H1 (cell line): ENCODE measurements at regions not wholly inside any gene's neighbourhood (a gene's known extent, or its start where the extent isn't known, plus 50 kb on each side); places are given as distances from the start of the nearest gene placed in this dataset.

Experiments
- CTCF ChIA-PET: fragments of 300-600 bp; sonication (Branson Sonifier 250); formaldehyde crosslinking; loops from one replicate; lab custom pipeline; 2021; ENCODE audit not compliant: partially characterized antibody; lab: Charles Lee
- POLR2A ChIA-PET: fragments of 300-600 bp; sonication (Branson Sonifier 250); formaldehyde crosslinking; loops from one replicate; lab custom pipeline; 2021; ENCODE audit warnings: inconsistent platforms; ENCODE audit not compliant: partially characterized antibody; lab: Charles Lee
- DNase-seq, 2 experiments: peaks; one replicate each; pipeline versions ENCODE4 v3.0.0 to v3.0.0-alpha.2; 2010 to 2022; ENCODE audit warnings: low spot score in 2 of 2, low read depth in 1 of 2, mixed read lengths in 1 of 2
- FAIRE-seq: peaks from 2 replicates; lab custom pipeline; 2011; peaks lifted over from hg19 to GRCh38; lab: Jason Lieb, UNC
- H2AFZ ChIP-seq: 2 replicates; pipeline ENCODE4 v1.8.1; 2012; ENCODE audit warnings: low read length, inconsistent platforms
- H2AK5ac ChIP-seq: 2 replicates; pipeline ENCODE4 v1.6.1; 2013; ENCODE audit warnings: low read depth, low read length
- H2BK120ac ChIP-seq: replicated peaks from 2 replicates; pipeline ENCODE3; 2013; ENCODE audit warnings: low read depth, low read length, inconsistent platforms
- H2BK12ac ChIP-seq: 2 replicates; pipeline ENCODE4 v1.6.1; 2013; ENCODE audit warnings: low read depth, low read length
- H2BK15ac ChIP-seq: 2 replicates; pipeline ENCODE4 v1.6.1; 2013; ENCODE audit warnings: low read length
- H2BK20ac ChIP-seq: 2 replicates; pipeline ENCODE4 v1.6.1; 2013; ENCODE audit warnings: low read length
- H2BK5ac ChIP-seq: 2 replicates; pipeline ENCODE4 v1.6.1; 2013; ENCODE audit warnings: low read depth, low read length
- H3K14ac ChIP-seq: 2 replicates; pipeline ENCODE4 v1.6.1; 2013; ENCODE audit warnings: inconsistent platforms; ENCODE audit not compliant: insufficient read length
- H3K18ac ChIP-seq: 2 replicates; pipeline ENCODE4 v1.6.1; 2013; ENCODE audit warnings: low read length; ENCODE audit errors: extremely low read depth
- H3K23ac ChIP-seq: 2 replicates; pipeline ENCODE4 v1.6.1; 2013; ENCODE audit warnings: inconsistent platforms; ENCODE audit not compliant: insufficient read length
- H3K23me2 ChIP-seq: 2 replicates; pipeline ENCODE4 v1.6.1; 2013; ENCODE audit warnings: low read depth, low read length
- H3K27ac ChIP-seq: 2 replicates; pipeline ENCODE4 v1.6.1; 2011; ENCODE audit warnings: low read depth, low read length, inconsistent platforms
- H3K27me3 ChIP-seq, 4 experiments: replicated peaks in 1 of 4; 1 replicate in 1 of 4; 2 replicates in 3 of 4; pipeline versions ENCODE4 v1.6.1 to v1.8.1; 2011 to 2013; ENCODE audit warnings: low read length in 3 of 4, mild to moderate bottlenecking in 3 of 4, inconsistent platforms in 2 of 4, mixed read lengths in 2 of 4, moderate library complexity in 1 of 4; ENCODE audit not compliant: control insufficient read depth in 3 of 4, insufficient read depth in 3 of 4; ENCODE audit errors: extremely low read depth in 1 of 4
- H3K36me3 ChIP-seq, 4 experiments: 2 replicates each; pipeline versions ENCODE4 v1.6.1 to v1.8.1; 2011 to 2013; ENCODE audit warnings: mild to moderate bottlenecking in 4 of 4, low read length in 3 of 4, moderate library complexity in 2 of 4, control low read depth in 1 of 4, inconsistent platforms in 1 of 4; ENCODE audit not compliant: insufficient read depth in 4 of 4, control insufficient read depth in 2 of 4
- H3K4ac ChIP-seq: replicated peaks from 2 replicates; pipeline ENCODE3; 2013; ENCODE audit warnings: low read length, low read depth, mixed read lengths, inconsistent platforms; ENCODE audit not compliant: insufficient read length
- H3K4me1 ChIP-seq, 4 experiments: replicated peaks in 1 of 4; 1 replicate in 1 of 4; 2 replicates in 3 of 4; pipeline versions ENCODE4 v1.6.1 to v1.8.1; 2011 to 2013; ENCODE audit warnings: low read length in 3 of 4, inconsistent platforms in 2 of 4, mixed read lengths in 1 of 4; ENCODE audit not compliant: insufficient read depth in 4 of 4, control insufficient read depth in 3 of 4
- H3K4me2 ChIP-seq, 2 experiments: 2 replicates each; pipeline versions ENCODE4 v1.6.1 to v1.8.1; 2011 to 2013; ENCODE audit warnings: low read depth in 2 of 2, low read length in 2 of 2, control low read depth in 1 of 2, inconsistent platforms in 1 of 2, mild to moderate bottlenecking in 1 of 2; ENCODE audit not compliant: insufficient read depth in 1 of 2
- H3K4me3 ChIP-seq, 4 experiments: fragments of 200-600, 300-600 bp in 1 of 4; sonication (generic), shearing (Covaris generic), sonication (Bioruptor Twin) in 1 of 4; 2 replicates each; pipeline versions ENCODE4 v1.5.1 to v1.8.1; 2011 to 2016; ENCODE audit warnings: low read length in 4 of 4, low read depth in 3 of 4, control low read depth in 2 of 4, inconsistent platforms in 2 of 4, mild to moderate bottlenecking in 2 of 4, mixed read lengths in 1 of 4, moderate library complexity in 1 of 4; ENCODE audit not compliant: insufficient read depth in 2 of 4; ENCODE audit errors: extremely low read depth in 1 of 4
- H3K56ac ChIP-seq: replicated peaks from 2 replicates; pipeline ENCODE3; 2013; ENCODE audit warnings: low read depth, mild to moderate bottlenecking, mixed read lengths, low read length, inconsistent platforms; ENCODE audit not compliant: insufficient read length
- H3K79me1 ChIP-seq: 2 replicates; pipeline ENCODE4 v1.6.1; 2013; ENCODE audit warnings: low read depth, low read length, control low read depth
- H3K79me2 ChIP-seq, 2 experiments: 2 replicates each; pipeline versions ENCODE4 v1.6.1 to v1.8.1; 2012 to 2013; ENCODE audit warnings: low read length in 2 of 2, mild to moderate bottlenecking in 2 of 2, inconsistent platforms in 1 of 2; ENCODE audit not compliant: insufficient read depth in 2 of 2, control insufficient read depth in 1 of 2
- H3K9ac ChIP-seq, 4 experiments: replicated peaks in 1 of 4; 1 replicate in 1 of 4; 2 replicates in 3 of 4; pipeline versions ENCODE4 v1.6.1 to v1.8.1; 2011 to 2013; ENCODE audit warnings: low read depth in 3 of 4, low read length in 3 of 4, control low read depth in 2 of 4, mild to moderate bottlenecking in 2 of 4, moderate library complexity in 2 of 4, inconsistent platforms in 1 of 4; ENCODE audit errors: extremely low read depth in 1 of 4
- H3K9me3 ChIP-seq, 2 experiments: 2 replicates each; pipeline versions ENCODE4 v1.6.1 to v1.8.1; 2012 to 2013; ENCODE audit warnings: mild to moderate bottlenecking in 2 of 2, moderate library complexity in 2 of 2, control low read depth in 1 of 2, inconsistent platforms in 1 of 2, low read depth in 1 of 2, low read length in 1 of 2, mixed read lengths in 1 of 2; ENCODE audit not compliant: insufficient read depth in 2 of 2
- H4K20me1 ChIP-seq, 2 experiments: replicated peaks in 1 of 2; 2 replicates each; pipeline versions ENCODE3 to v1.8.1; 2011 to 2013; ENCODE audit warnings: inconsistent platforms in 2 of 2, low read length in 2 of 2, mild to moderate bottlenecking in 1 of 2; ENCODE audit not compliant: insufficient read depth in 2 of 2, control insufficient read depth in 1 of 2
- H4K5ac ChIP-seq: 2 replicates; pipeline ENCODE4 v1.6.1; 2013; ENCODE audit warnings: low read length, low read depth, mixed read lengths, inconsistent platforms; ENCODE audit not compliant: insufficient read length
- H4K8ac ChIP-seq: 2 replicates; pipeline ENCODE4 v1.8.0; 2013; ENCODE audit warnings: mild to moderate bottlenecking, moderate library complexity, low read length, inconsistent platforms; ENCODE audit not compliant: insufficient read depth; ENCODE audit errors: extremely low read depth
- H4K91ac ChIP-seq: replicated peaks from 2 replicates; pipeline ENCODE3; 2013; ENCODE audit warnings: low read length, mixed read lengths, inconsistent platforms; ENCODE audit not compliant: insufficient read length
- BRCA1 ChIP-seq: IDR thresholded peaks from 2 replicates; pipeline ENCODE4 v1.6.1; 2012; ENCODE audit warnings: low read depth, low read length, improper control_type of control experiment
- CBX8 ChIP-seq: fragments of 300-800, 300-1000 bp; sonication (generic); IDR thresholded peaks from 2 replicates; pipeline ENCODE4 v1.7.1; 2016; ENCODE audit warnings: low read depth, low read length, borderline replicate concordance
- CHD1 ChIP-seq: IDR thresholded peaks from 2 replicates; pipeline ENCODE4 v1.6.1; 2012; ENCODE audit warnings: low read depth, low read length, improper control_type of control experiment
- CTBP2 ChIP-seq: IDR thresholded peaks from 2 replicates; pipeline ENCODE4 v1.7.0; 2011; ENCODE audit warnings: borderline replicate concordance, mild to moderate bottlenecking, moderate library complexity, mixed read lengths, low read length; ENCODE audit not compliant: insufficient read depth, insufficient read length
- GTF2F1 ChIP-seq: IDR thresholded peaks from 2 replicates; pipeline ENCODE4 v1.6.1; 2012; ENCODE audit warnings: low read depth, low read length, improper control_type of control experiment, borderline replicate concordance
- KDM1A ChIP-seq: fragments of 200-600, 300-600 bp; sonication (generic); IDR thresholded peaks from 2 replicates; pipeline ENCODE4 v1.7.1; 2016; ENCODE audit warnings: mild to moderate bottlenecking, low read length, borderline replicate concordance
- RXRA ChIP-seq: IDR thresholded peaks from 2 replicates; pipeline ENCODE4 v1.6.1; 2011; ENCODE audit warnings: low read depth, mild to moderate bottlenecking, low read length, moderate library complexity; ENCODE audit not compliant: insufficient read depth
- SIN3A ChIP-seq, 2 experiments: IDR thresholded peaks in 1 of 2; conservative IDR thresholded peaks in 1 of 2; 2 replicates each; pipeline ENCODE4 v1.6.1; 2011 to 2012; ENCODE audit warnings: low read length in 2 of 2, improper control_type of control experiment in 1 of 2, low read depth in 1 of 2, mild to moderate bottlenecking in 1 of 2
- TAF7 ChIP-seq: optimal IDR thresholded peaks from 2 replicates; pipeline ENCODE3; 2011; ENCODE audit warnings: low read depth, mild to moderate bottlenecking, inconsistent platforms, low read length, moderate library complexity, borderline replicate concordance
- WGBS, 2 experiments: shearing (Covaris generic) in 1 of 2; methylation state at CpG; one replicate each; pipeline versions ENCODE4 v1.1.6 to v1.1.7; 2013 to 2015; ENCODE audit warnings: low lambda C conversion rate in 2 of 2, mixed read lengths in 2 of 2, inconsistent platforms in 1 of 2, low coverage in 1 of 2, missing lambda C conversion rate in 1 of 2; ENCODE audit not compliant: insufficient replicate concordance in 2 of 2, insufficient coverage in 1 of 2, insufficient read length in 1 of 2; ENCODE audit errors: extremely low coverage in 1 of 2, missing lambda C conversion rate in 1 of 2; 5-methylcytosine and 5-hydroxymethylcytosine counted together
- TF ChIP-seq, protein P1 (sequence below), 3 experiments: IDR thresholded peaks; 1 replicate in 2 of 3; 2 replicates in 1 of 3; pipeline versions ENCODE4 v1.5.1 to v1.6.1; 2011; ENCODE audit warnings: low read length in 3 of 3, mild to moderate bottlenecking in 3 of 3, inconsistent platforms in 2 of 3, low read depth in 1 of 3, moderate library complexity in 1 of 3; ENCODE audit not compliant: insufficient read depth in 1 of 3; ENCODE audit errors: control extremely low read depth in 1 of 3
- TF ChIP-seq, protein P2 (sequence below): IDR thresholded peaks from 2 replicates; pipeline ENCODE4 v1.6.1; 2012; ENCODE audit warnings: inconsistent platforms

DNA sequence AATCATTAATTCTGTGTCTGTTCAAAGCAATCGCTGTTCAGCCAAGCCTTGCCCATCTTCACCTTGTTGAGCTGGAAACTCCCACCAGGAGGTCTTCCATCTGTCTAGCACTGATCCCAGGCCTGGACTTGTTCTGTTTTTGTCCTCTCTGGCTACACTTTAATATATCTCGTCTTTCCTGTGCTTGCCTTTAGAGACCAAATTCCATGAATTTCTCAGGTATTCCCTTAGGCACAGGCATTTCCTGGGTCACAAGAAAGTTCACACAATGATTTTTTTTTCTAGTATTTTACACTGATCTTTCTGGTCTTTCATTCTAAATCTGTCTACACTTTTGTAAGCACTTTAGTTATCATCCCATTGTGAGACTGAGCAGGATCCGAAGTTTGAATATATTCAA lies 116.4 kb upstream of the CCND2 start:
- Histone ChIP-seq H2AFZ (no peak overlapping the region), H3K14ac (no peak overlapping the region), H3K23ac (no peak overlapping the region), H3K4me1 (peaks cover 0 to 5% (median 3%) of the 10 kb centered on the region in 4 experiments; a peak in 4 of 7 replicates), H3K27ac (no peak overlapping the region), H4K5ac (no peak overlapping the region), H3K4me2 (no peak overlapping the region), H3K79me2 (no peaks in the 10 kb centered on the region), H2BK5ac (peak overlapping the region; percentile 27; the same call in 1 of the 2 replicates), H2BK15ac (no peak overlapping the region), H2BK20ac (no peak overlapping the region), H3K36me3 (no peaks in the 10 kb centered on the region), H3K23me2 (no peaks in the 10 kb centered on the region), H2BK12ac (no peak overlapping the region), H2BK120ac (no peak overlapping the region), H3K79me1 (no peaks in the 10 kb centered on the region), H4K8ac (no peak overlapping the region), H4K20me1 (no peaks in the 10 kb centered on the region), H2AK5ac (no peak overlapping the region), H3K9ac (no peak overlapping the region), H4K91ac (no peak overlapping the region), H3K4ac (no peak overlapping the region), H3K56ac (no peak overlapping the region), H3K9me3 (no peaks in the 10 kb centered on the region), H3K4me3 (no peak overlapping the region), H3K18ac (no peak overlapping the region), H3K27me3 (no peaks in the 10 kb centered on the region)
- FAIRE-seq (no peak), DNase-seq (no peak)
- WGBS, 2 experiments, result 79% methylated on average over 3 of the region's 3 CpGs; no CpG with 5 or more reads in 1 of the 2 experiments
- POLR2A ChIA-PET, result interaction anchor here (0.6 to 1.6 kb wide), 7 partner anchors 8 to 159 kb away, joined by 3 to 12 read pairs (median 3); partner anchors contain the start of gene CCND2
- CTCF ChIA-PET, result interaction anchor here (0.9 to 1.7 kb wide), 4 partner anchors 10 to 119 kb away, joined by 3 to 4 read pairs (median 4); no protein-coding TSS in a partner anchor
- TF ChIP-seq CHD1 (no peak), SIN3A (conservative IDR thresholded peaks at IDR 0.05 in 1 of 2, IDR thresholded peaks at IDR 0.05 in 1 of 2; ENCODE audit: low read depth in 1 of 2, low read length in 2 of 2) (no peak), TAF7 (no peak), RXRA (no peak), GTF2F1 (no peak), CTBP2 (no peak), BRCA1 (no peak), CBX8 (no peak), KDM1A (no peak)
- TF ChIP-seq, protein P1, sequence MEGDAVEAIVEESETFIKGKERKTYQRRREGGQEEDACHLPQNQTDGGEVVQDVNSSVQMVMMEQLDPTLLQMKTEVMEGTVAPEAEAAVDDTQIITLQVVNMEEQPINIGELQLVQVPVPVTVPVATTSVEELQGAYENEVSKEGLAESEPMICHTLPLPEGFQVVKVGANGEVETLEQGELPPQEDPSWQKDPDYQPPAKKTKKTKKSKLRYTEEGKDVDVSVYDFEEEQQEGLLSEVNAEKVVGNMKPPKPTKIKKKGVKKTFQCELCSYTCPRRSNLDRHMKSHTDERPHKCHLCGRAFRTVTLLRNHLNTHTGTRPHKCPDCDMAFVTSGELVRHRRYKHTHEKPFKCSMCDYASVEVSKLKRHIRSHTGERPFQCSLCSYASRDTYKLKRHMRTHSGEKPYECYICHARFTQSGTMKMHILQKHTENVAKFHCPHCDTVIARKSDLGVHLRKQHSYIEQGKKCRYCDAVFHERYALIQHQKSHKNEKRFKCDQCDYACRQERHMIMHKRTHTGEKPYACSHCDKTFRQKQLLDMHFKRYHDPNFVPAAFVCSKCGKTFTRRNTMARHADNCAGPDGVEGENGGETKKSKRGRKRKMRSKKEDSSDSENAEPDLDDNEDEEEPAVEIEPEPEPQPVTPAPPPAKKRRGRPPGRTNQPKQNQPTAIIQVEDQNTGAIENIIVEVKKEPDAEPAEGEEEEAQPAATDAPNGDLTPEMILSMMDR (IDR thresholded peaks at IDR 0.05; ENCODE audit: control extremely low read depth in 1 of 3, insufficient read depth in 1 of 3, low read depth in 1 of 3, low read length in 3 of 3), result no peak
- TF ChIP-seq, protein P2, sequence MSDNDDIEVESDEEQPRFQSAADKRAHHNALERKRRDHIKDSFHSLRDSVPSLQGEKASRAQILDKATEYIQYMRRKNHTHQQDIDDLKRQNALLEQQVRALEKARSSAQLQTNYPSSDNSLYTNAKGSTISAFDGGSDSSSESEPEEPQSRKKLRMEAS, result no peak
